Astrocyte (in vitro differentiated cells and primary cell): ENCODE measurements at regions not wholly inside any gene's neighbourhood (a gene's known extent, or its start where the extent isn't known, plus 50 kb on each side); places are given as distances from the start of the nearest gene placed in this dataset.

ENCODE experiments used
- EZH2 ChIP-seq: IDR thresholded peaks from 2 replicates; pipeline ENCODE4 v1.6.1; 2012; ENCODE audit warnings: mild to moderate bottlenecking, low read length, inconsistent platforms; ENCODE audit not compliant: insufficient read depth
- TF ChIP-seq, protein P1 (sequence below): IDR thresholded peaks from 2 replicates; pipeline ENCODE4 v1.5.1; 2011; ENCODE audit warnings: low read depth, mild to moderate bottlenecking, inconsistent platforms, low read length, moderate library complexity; ENCODE audit not compliant: insufficient read depth

DNA sequence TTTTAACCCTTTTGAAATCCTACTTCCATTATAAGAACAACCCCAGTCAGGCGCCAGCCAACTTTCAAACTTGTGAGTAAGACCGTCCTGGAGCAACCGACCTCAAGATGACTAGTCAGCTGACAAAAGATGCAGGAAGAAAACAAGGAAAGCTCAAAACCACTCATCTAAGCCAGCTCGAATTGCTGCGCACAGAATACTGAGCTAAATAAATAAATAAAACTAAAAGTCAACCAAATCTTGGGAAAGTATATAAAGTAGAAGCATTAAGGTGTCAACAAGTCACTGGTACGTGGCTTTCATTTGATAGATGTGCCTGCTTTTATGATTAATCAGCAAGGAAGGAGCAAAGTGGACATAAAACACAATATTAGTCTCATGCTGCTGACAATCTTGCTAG is 1269.8 kb downstream of the XPNPEP1 start:
- TF ChIP-seq, protein P1, sequence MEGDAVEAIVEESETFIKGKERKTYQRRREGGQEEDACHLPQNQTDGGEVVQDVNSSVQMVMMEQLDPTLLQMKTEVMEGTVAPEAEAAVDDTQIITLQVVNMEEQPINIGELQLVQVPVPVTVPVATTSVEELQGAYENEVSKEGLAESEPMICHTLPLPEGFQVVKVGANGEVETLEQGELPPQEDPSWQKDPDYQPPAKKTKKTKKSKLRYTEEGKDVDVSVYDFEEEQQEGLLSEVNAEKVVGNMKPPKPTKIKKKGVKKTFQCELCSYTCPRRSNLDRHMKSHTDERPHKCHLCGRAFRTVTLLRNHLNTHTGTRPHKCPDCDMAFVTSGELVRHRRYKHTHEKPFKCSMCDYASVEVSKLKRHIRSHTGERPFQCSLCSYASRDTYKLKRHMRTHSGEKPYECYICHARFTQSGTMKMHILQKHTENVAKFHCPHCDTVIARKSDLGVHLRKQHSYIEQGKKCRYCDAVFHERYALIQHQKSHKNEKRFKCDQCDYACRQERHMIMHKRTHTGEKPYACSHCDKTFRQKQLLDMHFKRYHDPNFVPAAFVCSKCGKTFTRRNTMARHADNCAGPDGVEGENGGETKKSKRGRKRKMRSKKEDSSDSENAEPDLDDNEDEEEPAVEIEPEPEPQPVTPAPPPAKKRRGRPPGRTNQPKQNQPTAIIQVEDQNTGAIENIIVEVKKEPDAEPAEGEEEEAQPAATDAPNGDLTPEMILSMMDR, result no peak
- no peak for TF ChIP-seq EZH2
